Right renal cortex interstitium (tissue), 3 donors: ENCODE measurements at regions not wholly inside any gene's neighbourhood (a gene's known extent, or its start where the extent isn't known, plus 50 kb on each side); places are given as distances from the start of the nearest gene placed in this dataset.
"Not testable (repeated sequence)": the region's sequence is repeated elsewhere in the genome, so short reads cannot be mapped to it uniquely, and the experiment has no call there.

Experiments
- DNase-seq, 3 donors: peaks; one replicate each; pipeline ENCODE4 v3.0.0-alpha.2; 2013; ENCODE audit warnings: low read depth in 3 of 3, low spot score in 2 of 3

GRCh38 chr9:27671636-27672035 is 98.4 kb upstream of the C9orf72 start:
- no peak for DNase-seq

- DNase-seq: no peak
Measured at GRCh38 chr9:27672718-27673117, 99.4 kb upstream of the C9orf72 start.

GRCh38 chr9:27673641-27674040 is 100.4 kb upstream of the C9orf72 start:
- no peak for DNase-seq

- no peak for DNase-seq
Measured at GRCh38 chr9:27675354-27675753, 102.1 kb upstream of the C9orf72 start.

- no peak for DNase-seq
Measured at GRCh38 chr9:27676827-27677226, 103.5 kb upstream of the C9orf72 start.

GRCh38 chr9:27679338-27679737 is 106.1 kb upstream of the C9orf72 start:
- no peak for DNase-seq

- no peak for DNase-seq
Measured at GRCh38 chr9:27683181-27683580, 109.9 kb upstream of the C9orf72 start.

GRCh38 chr9:27688954-27689353 is 115.7 kb upstream of the C9orf72 start:
- no peak for DNase-seq

- DNase-seq: not testable (repeated sequence)
Measured at GRCh38 chr9:27690816-27691215, 117.5 kb upstream of the C9orf72 start.

- no peak for DNase-seq
Measured at GRCh38 chr9:27699621-27700020, 126.3 kb upstream of the C9orf72 start.

GRCh38 chr9:27701016-27701415 is 127.7 kb upstream of the C9orf72 start:
- DNase-seq: no peak

- DNase-seq: peak in 2 of 3 donors; percentile 35 to 39
Measured at GRCh38 chr9:27701587-27701986, 128.3 kb upstream of the C9orf72 start.

GRCh38 chr9:27703216-27703980 is 130.1 kb upstream of the C9orf72 start:
- DNase-seq: no peak

GRCh38 chr9:27711241-27711640 is 138.0 kb upstream of the C9orf72 start:
- no peak for DNase-seq

GRCh38 chr9:27712806-27713205 is 139.5 kb upstream of the C9orf72 start:
- DNase-seq: no peak

- DNase-seq: no peak
Measured at GRCh38 chr9:27714388-27714787, 141.1 kb upstream of the C9orf72 start.

- DNase-seq: no peak
Measured at GRCh38 chr9:27715651-27716050, 142.4 kb upstream of the C9orf72 start.

GRCh38 chr9:27717991-27718390 is 144.7 kb upstream of the C9orf72 start:
- no peak for DNase-seq

- DNase-seq: no peak
Measured at GRCh38 chr9:27719711-27720110, 146.4 kb upstream of the C9orf72 start.

GRCh38 chr9:27722866-27723265 is 149.6 kb upstream of the C9orf72 start:
- no peak for DNase-seq

- peak; percentile 70 to 79 (median 76) for DNase-seq
Measured at GRCh38 chr9:27726244-27727081, 153.2 kb upstream of the C9orf72 start.

- no peak for DNase-seq
Measured at GRCh38 chr9:27732494-27732893, 159.2 kb upstream of the C9orf72 start.
